ENCODE measurements at regions not wholly inside any gene's neighbourhood (a gene's known extent, or its start where the extent isn't known, plus 50 kb on each side); places are given as distances from the start of the nearest gene placed in this dataset.

- Histone ChIP-seq H3K79me2 (ENCODE audit: insufficient read depth, low read length) (no peaks in the 10 kb centered on the region), H3K4me2 (ENCODE audit: insufficient read depth, low read length) (no peak overlapping the region), H3K4me1 (ENCODE audit: insufficient read depth, low read length) (no peaks in the 10 kb centered on the region), H3K36me3 (ENCODE audit: insufficient read depth, low read length) (no peaks in the 10 kb centered on the region), H3K27me3 (ENCODE audit: insufficient read depth, low read length) (no peaks in the 10 kb centered on the region), H4K20me1 (ENCODE audit: insufficient read depth, low read length) (no peaks in the 10 kb centered on the region), H3K27ac (ENCODE audit: low read depth, low read length) (no peak overlapping the region), H3K9me3 (ENCODE audit: low read depth, low read length) (no peaks in the 10 kb centered on the region), H3K4me3 (ENCODE audit: insufficient read depth, low read length) (no peak overlapping the region), H2AFZ (ENCODE audit: low read length) (no peak overlapping the region)
- no peak for DNase-seq (ENCODE audit: insufficient read length, low spot score, missing footprints)
- TF ChIP-seq CTCF (IDR thresholded peaks at IDR 0.05; ENCODE audit: extremely low read depth, low read depth, low read length) = no peak
These were observed 228.8 kb downstream of the CBLN1 start for GRCh38 chr16:49052846-49053245.

GRCh38 chr16:49051576-49051975 is 230.1 kb downstream of the CBLN1 start:
- H3K9me3 ChIP-seq (ENCODE audit: low read depth, low read length) = no peaks in the 10 kb centered on the region
- H3K27ac ChIP-seq (ENCODE audit: low read depth, low read length) = no peak overlapping the region

GRCh38 chr16:49050607-49051006 is 231.0 kb downstream of the CBLN1 start:
- DNase-seq (ENCODE audit: insufficient read length, low spot score, missing footprints) = no peak
- Histone ChIP-seq H3K4me1 (ENCODE audit: insufficient read depth, low read length) (no peaks in the 10 kb centered on the region), H4K20me1 (ENCODE audit: insufficient read depth, low read length) (no peaks in the 10 kb centered on the region), H3K27me3 (ENCODE audit: insufficient read depth, low read length) (no peaks in the 10 kb centered on the region), H3K4me3 (ENCODE audit: insufficient read depth, low read length) (no peak overlapping the region), H3K27ac (ENCODE audit: low read depth, low read length) (no peak overlapping the region), H3K9me3 (ENCODE audit: low read depth, low read length) (no peaks in the 10 kb centered on the region), H2AFZ (ENCODE audit: low read length) (no peak overlapping the region), H3K4me2 (ENCODE audit: insufficient read depth, low read length) (no peak overlapping the region), H3K79me2 (ENCODE audit: insufficient read depth, low read length) (no peaks in the 10 kb centered on the region), H3K36me3 (ENCODE audit: insufficient read depth, low read length) (no peaks in the 10 kb centered on the region)
- TF ChIP-seq CTCF (IDR thresholded peaks at IDR 0.05; ENCODE audit: extremely low read depth, low read depth, low read length) = no peak

More at GRCh38 chr16:49051576-49051975, 230.1 kb downstream of the CBLN1 start:
- DNase-seq (ENCODE audit: insufficient read length, low spot score, missing footprints) = no peak
- Histone ChIP-seq H3K79me2 (ENCODE audit: insufficient read depth, low read length) (no peaks in the 10 kb centered on the region), H3K4me3 (ENCODE audit: insufficient read depth, low read length) (no peak overlapping the region), H2AFZ (ENCODE audit: low read length) (no peak overlapping the region), H3K4me1 (ENCODE audit: insufficient read depth, low read length) (no peaks in the 10 kb centered on the region), H3K27me3 (ENCODE audit: insufficient read depth, low read length) (no peaks in the 10 kb centered on the region), H3K36me3 (ENCODE audit: insufficient read depth, low read length) (no peaks in the 10 kb centered on the region), H3K4me2 (ENCODE audit: insufficient read depth, low read length) (no peak overlapping the region), H4K20me1 (ENCODE audit: insufficient read depth, low read length) (no peaks in the 10 kb centered on the region)
- TF ChIP-seq CTCF (IDR thresholded peaks at IDR 0.05; ENCODE audit: extremely low read depth, low read depth, low read length) = no peak

DNA sequence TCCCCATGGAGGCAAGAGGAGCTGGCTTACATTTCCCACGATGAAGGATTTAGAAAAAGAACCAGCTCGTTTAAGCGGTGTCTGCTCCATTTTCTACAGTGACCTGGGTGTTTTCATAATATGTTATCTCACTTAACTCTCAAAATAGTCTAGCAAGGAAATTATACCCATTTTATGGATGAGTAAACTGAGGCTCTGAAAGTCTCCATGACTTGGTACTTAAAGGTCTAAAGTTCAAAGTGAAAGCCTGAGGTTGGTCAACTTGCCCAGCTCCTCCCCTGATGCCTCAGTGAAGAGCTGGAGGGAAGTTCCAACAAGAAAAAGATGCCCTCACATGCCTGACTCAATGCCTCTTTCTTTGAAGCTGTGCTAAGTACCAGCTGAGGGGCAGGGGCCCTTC is 232.0 kb downstream of the CBLN1 start:
- H3K4me2 ChIP-seq (ENCODE audit: insufficient read depth, low read length) = no peak overlapping the region
- no peak overlapping the region for H3K4me3 ChIP-seq (ENCODE audit: insufficient read depth, low read length)
- no peak overlapping the region for H3K27ac ChIP-seq (ENCODE audit: low read depth, low read length)
- no peak for TF ChIP-seq CTCF (IDR thresholded peaks at IDR 0.05; ENCODE audit: extremely low read depth, low read depth, low read length)
- no peak for DNase-seq (ENCODE audit: insufficient read length, low spot score, missing footprints)
- H3K4me1 ChIP-seq (ENCODE audit: insufficient read depth, low read length) = no peaks in the 10 kb centered on the region
- no peaks in the 10 kb centered on the region for H3K36me3 ChIP-seq (ENCODE audit: insufficient read depth, low read length)
- no peaks in the 10 kb centered on the region for H3K27me3 ChIP-seq (ENCODE audit: insufficient read depth, low read length)
- H2AFZ ChIP-seq (ENCODE audit: low read length) = no peak overlapping the region
- no peaks in the 10 kb centered on the region for H3K79me2 ChIP-seq (ENCODE audit: insufficient read depth, low read length)
- H4K20me1 ChIP-seq (ENCODE audit: insufficient read depth, low read length) = no peaks in the 10 kb centered on the region
- no peaks in the 10 kb centered on the region for H3K9me3 ChIP-seq (ENCODE audit: low read depth, low read length)
